Fibroblast of the aortic adventitia (primary cell): ENCODE measurements at regions not wholly inside any gene's neighbourhood (a gene's known extent, or its start where the extent isn't known, plus 50 kb on each side); places are given as distances from the start of the nearest gene placed in this dataset.

Source experiments
- DNase-seq: peaks from one replicate; pipeline ENCODE4 v3.0.0-alpha.2; 2010; ENCODE audit warnings: low read depth
- H3K4me3 ChIP-seq: 2 replicates; pipeline ENCODE4 v1.5.1; 2011; ENCODE audit warnings: low read depth, mild to moderate bottlenecking, control low read depth, low read length, moderate library complexity
- CTCF ChIP-seq: IDR thresholded peaks from 2 replicates; pipeline ENCODE4 v1.5.1; 2011; ENCODE audit warnings: mild to moderate bottlenecking, low read length, control low read depth, inconsistent platforms; ENCODE audit not compliant: insufficient read depth

DNA sequence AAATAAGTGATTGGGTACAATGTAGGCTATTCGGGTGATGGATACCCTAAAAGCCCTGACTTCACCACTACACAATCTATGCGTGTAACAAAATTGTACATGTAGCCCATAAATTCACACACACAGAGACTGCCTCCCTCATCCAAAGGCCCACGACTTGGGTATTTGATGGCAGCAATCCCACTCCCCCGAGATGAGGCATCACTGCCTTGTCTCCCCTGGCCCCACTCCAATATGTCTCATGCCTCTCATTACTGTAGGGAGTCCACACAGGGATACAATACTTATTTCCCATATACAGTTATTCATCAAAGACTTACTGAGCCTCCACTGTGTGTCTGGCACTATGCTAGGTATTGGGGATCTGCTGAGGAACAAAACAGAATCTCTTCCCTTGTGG, 192.6 kb downstream of the CBLN1 start:
- TF ChIP-seq CTCF: no peak
- no peak overlapping the region for H3K4me3 ChIP-seq
- DNase-seq: no peak

- H3K4me3 ChIP-seq: no peak overlapping the region
- DNase-seq: peak; percentile 71
- no peak for TF ChIP-seq CTCF
Observed at GRCh38 chr16:49085686-49086085, 196.0 kb downstream of the CBLN1 start.

GRCh38 chr16:49084628-49085390, 196.8 kb downstream of the CBLN1 start:
- no peak overlapping the region for H3K4me3 ChIP-seq
- no peak for DNase-seq
- TF ChIP-seq CTCF: no peak

GRCh38 chr16:49081554-49081953, 200.1 kb downstream of the CBLN1 start:
- no peak for DNase-seq
- TF ChIP-seq CTCF: no peak
- no peak overlapping the region for H3K4me3 ChIP-seq

- no peak overlapping the region for H3K4me3 ChIP-seq
- no peak for DNase-seq
- no peak for TF ChIP-seq CTCF
Observed at GRCh38 chr16:49081086-49081485, 200.6 kb downstream of the CBLN1 start.

DNA sequence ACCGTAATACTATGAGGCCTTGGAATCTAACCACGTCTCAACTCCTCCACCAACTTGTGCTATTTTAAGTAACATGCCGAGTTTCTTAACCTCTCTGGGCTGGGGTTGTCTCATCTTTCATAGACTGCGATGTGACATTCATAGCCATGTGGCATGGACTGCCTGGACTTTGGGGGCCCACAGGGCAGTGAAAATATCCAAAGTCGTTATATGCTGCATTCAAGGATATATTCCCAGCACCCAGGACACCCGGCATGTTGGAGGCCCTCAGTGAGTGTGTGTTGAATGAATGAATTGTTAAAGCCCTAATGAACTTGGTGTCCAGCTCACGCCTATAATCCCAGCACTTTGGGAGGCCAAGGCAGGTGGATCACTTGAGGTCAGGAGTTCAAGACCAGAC, 203.1 kb downstream of the CBLN1 start:
- DNase-seq: no peak
- no peak overlapping the region for H3K4me3 ChIP-seq
- no peak for TF ChIP-seq CTCF

DNA sequence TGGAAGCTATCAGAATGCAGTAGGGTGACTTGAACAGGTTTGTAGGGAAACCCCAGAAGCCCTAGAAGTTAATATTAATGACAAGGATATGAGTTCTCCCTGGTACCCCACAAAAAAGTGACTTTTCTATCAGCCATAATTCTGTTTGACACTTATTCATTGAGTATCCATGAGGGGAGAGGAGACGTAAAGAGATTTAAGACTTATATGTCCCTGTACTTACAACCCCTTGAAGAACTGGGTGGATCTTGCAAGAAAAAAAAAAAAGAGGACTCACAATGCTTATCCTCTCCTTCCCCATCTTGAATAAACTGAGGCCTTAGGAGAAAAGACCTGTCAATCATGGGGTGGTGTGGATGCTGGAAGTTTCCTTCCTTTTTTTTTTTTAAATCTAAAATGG, 203.5 kb downstream of the CBLN1 start:
- no peak for DNase-seq
- no peak for TF ChIP-seq CTCF
- no peak overlapping the region for H3K4me3 ChIP-seq
